B cell (primary cell): ENCODE measurements at regions not wholly inside any gene's neighbourhood (a gene's known extent, or its start where the extent isn't known, plus 50 kb on each side); places are given as distances from the start of the nearest gene placed in this dataset.

Experiments
- CTCF ChIP-seq: fragments of 200-600 bp; IDR thresholded peaks from one replicate; pipeline ENCODE4 v1.8.0; 2022; ENCODE audit warnings: antibody characterized with exemption, mild to moderate bottlenecking
- EZH2 ChIP-seq: IDR thresholded peaks from 2 replicates; pipeline ENCODE4 v1.6.1; 2012; ENCODE audit warnings: borderline replicate concordance, low read depth, mild to moderate bottlenecking, moderate library complexity, low read length; ENCODE audit not compliant: insufficient read depth, poor library complexity, severe bottlenecking

- TF ChIP-seq EZH2 = no peak
- TF ChIP-seq CTCF = no peak
Measured at GRCh38 chr10:85047979-85048378, 719.6 kb downstream of the CCSER2 start.
